Astrocyte of the hippocampus (primary cell): ENCODE measurements at regions not wholly inside any gene's neighbourhood (a gene's known extent, or its start where the extent isn't known, plus 50 kb on each side); places are given as distances from the start of the nearest gene placed in this dataset.

Experiments used
- DNase-seq: peaks from one replicate; pipeline ENCODE4 v3.0.0; 2011; ENCODE audit warnings: low read depth, low spot score

DNA sequence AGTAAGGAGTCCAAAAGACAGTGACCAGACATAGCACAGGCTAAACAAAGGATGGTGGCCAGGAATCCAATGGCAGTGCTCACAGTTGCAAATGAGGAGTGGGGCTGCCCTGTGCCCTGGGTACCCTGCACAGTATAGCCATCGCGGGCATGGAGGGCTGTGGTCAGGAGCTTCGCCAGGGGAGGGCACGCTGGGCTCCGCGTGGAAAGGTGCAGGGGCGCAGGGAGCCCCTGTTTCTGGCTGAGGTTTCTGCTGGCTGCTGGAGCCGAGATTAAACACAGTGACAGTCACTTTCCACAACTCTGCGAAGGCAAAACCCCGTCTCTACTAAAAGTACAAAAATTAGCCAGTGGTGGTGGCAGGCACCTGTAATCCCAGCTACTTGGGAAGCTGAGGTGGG lies 194.7 kb downstream of the GALR1 start:
- no peak for DNase-seq

DNA sequence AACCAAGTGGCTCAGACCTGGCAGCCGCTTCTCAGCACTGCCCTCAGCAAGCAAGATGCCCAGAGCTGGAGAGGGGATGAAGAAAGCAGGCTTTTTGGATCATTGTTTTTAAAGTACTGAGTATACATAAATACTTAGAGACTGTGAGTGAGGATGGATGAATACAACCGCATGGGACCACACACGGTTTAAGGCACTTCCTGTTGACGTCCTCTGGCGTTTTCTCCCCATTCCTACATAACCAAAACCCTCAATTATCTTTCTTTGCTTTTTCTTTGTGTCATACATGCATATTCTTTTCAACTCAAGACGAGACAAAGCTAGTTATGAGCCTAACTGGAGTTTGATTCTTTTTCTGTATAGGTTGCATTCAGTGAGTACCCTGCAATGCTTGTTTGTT lies 198.4 kb downstream of the GALR1 start:
- DNase-seq = no peak

DNA sequence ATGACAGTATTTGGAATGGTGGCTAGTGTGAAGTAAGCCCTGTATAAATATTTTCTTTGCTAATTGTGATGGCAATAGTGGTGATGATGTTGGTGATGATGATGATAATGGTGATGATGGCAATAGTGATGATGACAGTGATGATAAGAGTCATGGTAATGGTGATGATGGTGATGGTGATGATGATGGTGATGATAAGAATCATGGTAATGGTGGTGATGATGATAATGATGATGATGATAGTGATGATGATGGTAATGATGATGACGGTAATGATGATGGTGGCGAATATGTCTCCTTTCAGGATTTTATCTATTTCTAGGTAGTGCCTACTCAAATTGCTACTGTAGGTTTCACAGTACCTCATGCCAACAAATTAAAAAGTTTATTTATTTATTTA lies 205.4 kb downstream of the GALR1 start:
- no peak for DNase-seq

GRCh38 chr18:77457681-77458080 lies 208.0 kb downstream of the GALR1 start:
- DNase-seq = no peak

DNA sequence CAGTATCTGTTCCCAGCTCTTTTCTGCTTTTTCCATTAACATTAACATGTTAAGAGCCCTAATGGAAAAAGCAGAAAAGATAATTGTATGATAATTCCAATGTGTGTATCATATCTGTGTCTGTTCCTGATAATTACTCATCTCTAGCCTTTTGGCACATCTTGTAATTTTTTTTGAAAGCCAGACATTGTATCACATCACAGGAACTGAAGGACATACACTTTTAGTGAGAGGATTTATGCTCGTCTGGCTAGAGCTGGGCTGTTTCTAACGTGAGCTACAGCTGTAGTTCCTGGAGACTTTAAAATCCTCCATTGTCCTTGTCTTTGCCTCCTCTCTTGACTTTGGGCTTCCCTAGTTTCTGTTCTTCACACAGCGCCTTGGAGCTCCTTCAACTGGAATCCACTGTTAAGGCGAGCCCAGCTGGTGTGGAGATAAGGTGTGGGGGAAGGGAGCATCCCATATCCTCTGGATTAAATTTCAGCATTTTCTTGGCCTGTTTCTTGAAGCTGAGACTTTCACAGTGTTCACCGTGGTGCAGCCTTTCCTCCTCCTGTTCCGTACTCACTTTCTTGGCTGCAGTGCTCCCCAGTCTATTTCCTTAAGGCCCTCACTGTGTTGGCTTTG lies 211.5 kb downstream of the GALR1 start:
- DNase-seq = no peak

- DNase-seq = no peak
These were observed 215.3 kb downstream of the GALR1 start for GRCh38 chr18:77464917-77465316.

DNA sequence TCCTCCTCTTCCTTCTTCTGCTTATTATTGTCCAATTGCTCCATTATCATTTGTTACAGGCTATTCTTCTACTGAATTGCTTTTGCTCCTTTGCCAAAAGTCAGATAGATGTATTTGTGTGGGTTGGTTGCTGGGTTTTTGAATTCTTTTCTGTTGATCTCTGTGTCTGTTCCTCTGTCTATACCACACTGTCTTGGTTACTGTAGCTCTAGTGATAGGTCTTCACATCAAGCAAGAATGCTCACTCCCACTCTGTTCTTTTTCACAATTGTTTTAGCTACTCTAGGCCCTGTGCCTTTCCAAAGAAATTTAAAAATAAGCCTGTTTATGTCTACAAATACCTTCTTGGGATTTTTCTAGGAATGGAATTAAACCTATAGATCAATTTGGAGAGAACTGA lies 217.2 kb downstream of the GALR1 start:
- no peak for DNase-seq

- DNase-seq = no peak
These were observed 219.5 kb downstream of the GALR1 start for GRCh38 chr18:77469131-77469530.

GRCh38 chr18:77470569-77471413 lies 221.1 kb downstream of the GALR1 start:
- peak; percentile 13 for DNase-seq

GRCh38 chr18:77472509-77472908 lies 222.9 kb downstream of the GALR1 start:
- DNase-seq = no peak

GRCh38 chr18:77478646-77479442 lies 229.2 kb downstream of the GALR1 start:
- no peak for DNase-seq

- no peak for DNase-seq
These were observed 231.9 kb downstream of the GALR1 start for GRCh38 chr18:77481541-77481940.

DNA sequence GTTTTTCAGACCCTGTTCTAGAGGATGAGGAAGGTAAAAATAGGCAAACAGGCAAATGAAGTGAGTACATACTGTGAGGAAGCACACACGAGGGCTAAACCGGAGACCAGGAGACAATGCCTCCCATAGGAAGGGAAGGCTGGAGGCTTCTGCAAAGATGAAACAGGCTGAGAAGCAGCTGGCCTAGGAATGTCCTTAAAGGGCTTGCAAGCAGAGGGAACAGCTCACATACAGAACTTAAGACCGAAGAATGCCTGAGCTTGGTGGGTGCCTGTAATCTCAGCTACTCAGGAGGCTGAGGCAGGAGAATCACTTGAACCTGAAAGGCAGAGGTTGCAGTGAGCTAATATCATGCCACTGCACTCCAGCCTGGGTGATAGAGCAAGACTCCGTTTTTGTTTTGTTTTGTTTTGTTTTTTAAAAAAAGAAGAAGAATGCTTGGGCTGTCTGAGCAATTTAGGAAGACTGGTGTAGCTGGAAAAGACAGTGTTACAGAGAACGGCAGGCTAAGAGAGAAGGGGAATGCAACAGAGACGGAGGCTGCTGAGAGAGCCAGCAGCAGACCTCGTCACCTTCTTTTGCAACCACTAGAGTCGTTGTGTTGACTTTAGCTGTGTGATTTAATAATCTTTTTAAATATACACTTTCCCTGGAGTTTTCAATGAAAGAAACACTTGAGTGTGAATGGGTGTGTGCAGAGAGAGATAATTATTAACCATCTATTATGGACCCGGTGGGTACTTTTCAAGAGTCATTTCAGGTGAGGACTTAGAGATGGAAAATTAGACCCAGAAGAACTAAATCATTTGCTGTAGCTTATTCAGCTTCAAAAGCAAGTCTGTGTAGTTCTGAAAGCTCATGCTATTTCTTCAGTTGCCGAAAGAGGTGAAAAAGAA lies 232.8 kb downstream of the GALR1 start:
- no peak for DNase-seq

DNA sequence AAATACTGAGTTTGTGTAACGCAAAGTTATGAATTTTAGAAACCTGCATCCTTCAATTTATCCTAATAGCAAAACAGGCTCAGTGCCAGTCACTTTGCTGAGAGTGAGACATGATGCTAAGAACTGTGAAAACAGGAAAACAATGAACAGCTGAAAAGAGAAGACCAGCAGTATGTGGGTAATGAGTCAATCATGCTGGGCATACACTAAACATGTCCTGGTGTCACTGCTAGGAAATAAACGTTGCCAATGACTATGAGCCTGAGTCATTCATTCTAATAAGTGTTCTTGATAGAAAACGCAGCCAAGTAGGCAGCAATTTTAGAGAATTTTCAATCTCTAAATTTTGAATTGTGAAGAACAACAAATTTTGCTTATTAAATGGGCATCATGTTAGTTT lies 237.3 kb downstream of the GALR1 start:
- peak; percentile 2 for DNase-seq

DNA sequence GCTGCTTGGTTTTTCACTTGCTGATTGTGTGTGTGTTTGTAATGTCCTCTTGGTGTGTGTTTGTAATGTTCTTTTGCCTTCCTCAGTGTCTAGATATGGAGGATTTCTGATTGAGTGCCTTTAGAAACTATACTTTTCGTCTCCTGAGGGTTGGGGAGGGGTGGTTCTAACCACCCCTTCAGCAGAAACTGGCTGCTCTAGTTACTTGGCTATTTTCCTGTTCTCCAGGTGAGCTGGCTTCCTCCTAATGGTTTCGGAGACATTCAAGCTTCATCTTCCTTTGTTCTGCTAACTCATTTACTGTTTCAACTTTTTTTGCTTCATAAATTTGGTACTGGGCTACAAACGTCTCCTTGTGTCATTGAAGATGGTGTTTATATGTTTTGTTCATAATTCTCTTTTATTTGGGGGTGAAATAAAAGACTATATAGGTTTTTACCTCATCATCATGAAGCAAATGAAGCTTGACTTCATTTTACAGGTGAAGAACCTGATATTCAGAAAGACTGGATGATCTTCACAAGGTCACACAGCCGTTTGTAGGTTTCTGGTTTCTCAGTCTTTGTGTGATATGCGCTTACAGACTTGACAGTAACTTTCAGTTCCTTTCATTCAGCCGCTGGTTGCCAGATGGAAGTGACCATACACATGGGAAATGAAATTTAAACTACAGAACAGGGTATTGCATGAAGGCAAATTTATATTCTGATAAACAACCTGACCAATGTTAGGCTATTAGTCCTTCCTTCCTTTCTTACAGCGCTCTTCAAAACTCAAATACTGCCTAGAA lies 238.5 kb downstream of the GALR1 start:
- no peak for DNase-seq

DNA sequence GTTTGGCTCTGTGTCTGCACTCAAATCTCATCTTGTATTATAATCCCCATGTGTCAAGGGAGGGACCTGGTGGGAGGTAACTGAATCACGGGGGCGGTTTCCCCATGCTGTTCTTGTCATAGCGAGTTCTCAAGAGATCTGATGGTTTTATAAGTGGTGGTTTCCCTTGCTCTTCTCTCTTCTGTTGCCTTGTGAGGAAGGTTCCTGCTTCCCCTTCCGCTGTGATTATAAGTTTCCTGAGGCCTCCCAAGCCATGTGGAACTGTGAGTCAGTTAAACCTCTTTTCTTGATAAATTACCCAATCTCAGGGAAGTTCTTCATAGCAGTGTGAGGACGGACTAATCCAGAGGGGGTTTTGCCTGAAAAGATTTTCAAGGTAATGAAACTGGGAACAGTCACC lies 245.4 kb downstream of the GALR1 start:
- no peak for DNase-seq

- DNase-seq = no peak
These were observed 246.5 kb downstream of the GALR1 start for GRCh38 chr18:77495982-77496690.

- no peak for DNase-seq
These were observed 251.6 kb downstream of the GALR1 start for GRCh38 chr18:77501266-77501665.

- no peak for DNase-seq
These were observed 255.9 kb downstream of the GALR1 start for GRCh38 chr18:77505499-77505898.

DNA sequence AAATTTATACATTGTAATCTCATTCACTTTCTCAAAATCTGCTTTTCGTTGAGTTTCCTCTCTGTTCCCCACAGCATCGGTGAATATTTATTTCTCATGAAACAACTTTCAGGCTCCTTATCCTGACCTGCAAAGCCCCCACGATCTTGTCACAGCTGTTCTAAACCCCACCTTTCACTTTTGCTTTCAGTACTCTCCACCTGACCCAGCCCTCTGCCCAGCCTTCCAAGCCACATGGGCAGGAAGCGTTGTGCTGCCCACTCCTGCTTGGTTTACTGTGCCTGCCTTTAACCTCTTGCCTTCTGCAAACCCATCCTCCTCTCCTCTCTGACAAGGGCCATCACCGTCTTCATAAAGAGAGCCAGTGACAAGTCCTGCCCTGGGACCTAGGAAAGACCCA lies 262.5 kb downstream of the GALR1 start:
- no peak for DNase-seq
